ENCODE measurements at regions not wholly inside any gene's neighbourhood (a gene's known extent, or its start where the extent isn't known, plus 50 kb on each side); places are given as distances from the start of the nearest gene placed in this dataset.

DNA sequence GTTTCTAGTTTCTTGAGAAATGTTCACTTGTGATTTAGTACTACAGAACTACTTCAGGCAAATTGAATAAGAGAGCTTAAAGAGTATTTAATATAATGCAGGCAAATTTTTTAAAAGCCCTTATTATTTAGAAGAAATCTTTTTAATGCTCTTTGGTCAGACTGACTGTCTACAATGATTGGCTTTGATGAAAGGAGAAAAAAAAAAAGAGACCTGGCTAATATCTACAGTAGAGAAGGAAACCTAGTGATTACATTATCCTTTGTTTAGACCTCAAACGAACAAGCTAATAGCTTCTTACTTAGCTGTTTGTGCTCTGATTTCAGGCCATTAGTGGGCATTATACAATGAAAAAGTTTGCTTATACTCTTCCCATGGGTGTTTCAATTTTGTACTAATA is 1043.1 kb downstream of the JRKL start:
- intact Hi-C loops (cut with micrococcal nuclease; ENCODE audit: unreplicated experiment) = no loop called here
- TF ChIP-seq CTCF (IDR thresholded peaks at IDR 0.05; ENCODE audit: insufficient read depth in 1 of 2, low read depth in 1 of 2, low read length in 1 of 2, severe bottlenecking in 1 of 2, unreplicated experiment in 1 of 2) = no peak
- Mint-ChIP-seq H3K36me3 (ENCODE audit: insufficient read depth, unreplicated experiment) (no peaks in the 10 kb centered on the region), H3K4me1 (ENCODE audit: low read depth, unreplicated experiment) (no peaks in the 10 kb centered on the region), H3K9me3 (ENCODE audit: unreplicated experiment) (no peaks in the 10 kb centered on the region), H3K4me3 (ENCODE audit: unreplicated experiment) (no peak overlapping the region), H3K27ac (ENCODE audit: unreplicated experiment) (no peak overlapping the region), H3K27me3 (ENCODE audit: insufficient read depth, unreplicated experiment) (peaks cover 2% of the 10 kb centered on the region)
- Histone ChIP-seq H3K27me3 (replicated peaks; ENCODE audit: control insufficient read depth, insufficient read depth, low read length) (no peaks in the 10 kb centered on the region; the same call in 1 of the 2 replicates), H3K4me1 (no peaks in the 10 kb centered on the region), H3K36me3 (ENCODE audit: control insufficient read depth, insufficient read depth, low read length) (no peaks in the 10 kb centered on the region), H3K9me3 (no peaks in the 10 kb centered on the region), H3K4me3 (ENCODE audit: low read depth, low read length) (no peak overlapping the region)
- DNase-seq = no peak
- ChIA-PET CTCF (no interaction called here), POLR2A (no interaction called here)
- no TSS peak for BruUV-seq (replicated peaks)

- no peaks in the 10 kb centered on the region for H3K4me1 ChIP-seq
- no peak overlapping the region for H3K4me3 ChIP-seq (ENCODE audit: low read depth, low read length)
- no TSS peak for BruUV-seq (replicated peaks)
- no peaks in the 10 kb centered on the region for H3K27me3 ChIP-seq (replicated peaks; ENCODE audit: control insufficient read depth, insufficient read depth, low read length)
- no peaks in the 10 kb centered on the region for H3K4me1 Mint-ChIP-seq (ENCODE audit: low read depth, unreplicated experiment)
- intact Hi-C loops (cut with micrococcal nuclease; ENCODE audit: unreplicated experiment) = no loop called here
- H3K27ac Mint-ChIP-seq (ENCODE audit: unreplicated experiment) = no peak overlapping the region
- H3K27me3 Mint-ChIP-seq (ENCODE audit: insufficient read depth, unreplicated experiment) = no peaks in the 10 kb centered on the region
- H3K4me3 Mint-ChIP-seq (ENCODE audit: unreplicated experiment) = no peak overlapping the region
- H3K9me3 Mint-ChIP-seq (ENCODE audit: unreplicated experiment) = peaks cover 2% of the 10 kb centered on the region
- no peaks in the 10 kb centered on the region for H3K36me3 ChIP-seq (ENCODE audit: control insufficient read depth, insufficient read depth, low read length)
- no peak for TF ChIP-seq CTCF (IDR thresholded peaks at IDR 0.05; ENCODE audit: insufficient read depth in 1 of 2, low read depth in 1 of 2, low read length in 1 of 2, severe bottlenecking in 1 of 2, unreplicated experiment in 1 of 2)
- H3K36me3 Mint-ChIP-seq (ENCODE audit: insufficient read depth, unreplicated experiment) = no peaks in the 10 kb centered on the region
- no peak for DNase-seq
- no peaks in the 10 kb centered on the region for H3K9me3 ChIP-seq
- ChIA-PET POLR2A (no interaction called here), CTCF (no interaction called here)
Measured at GRCh38 chr11:97445561-97445960, 1055.7 kb downstream of the JRKL start.

DNA sequence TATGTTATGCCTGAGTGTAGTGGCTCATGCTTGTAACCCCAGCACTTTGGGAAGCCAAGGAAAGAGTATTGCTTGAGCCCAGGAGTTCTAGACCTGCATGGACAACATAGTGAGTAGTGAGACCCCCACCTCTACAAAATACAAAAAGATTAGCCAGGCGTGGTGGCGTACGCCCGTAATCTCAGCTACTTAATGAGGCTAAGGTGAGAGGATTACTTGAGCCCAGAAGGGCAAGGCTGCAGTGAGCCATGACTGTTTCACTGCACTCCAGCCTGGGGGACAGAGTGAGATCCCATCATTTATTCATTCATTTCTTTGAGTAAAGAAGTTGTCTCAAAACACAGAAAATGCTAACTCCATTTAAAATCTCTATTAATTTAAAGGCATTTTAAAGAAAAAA is 1061.6 kb downstream of the JRKL start:
- intact Hi-C loops (cut with micrococcal nuclease; ENCODE audit: unreplicated experiment) = loop anchor here (10.0 kb wide), 1 partner anchor 803 kb away; no protein-coding TSS in a partner anchor
- CTCF ChIA-PET = no interaction called here
- H3K27me3 Mint-ChIP-seq (ENCODE audit: insufficient read depth, unreplicated experiment) = no peaks in the 10 kb centered on the region
- Histone ChIP-seq H3K27me3 (replicated peaks; ENCODE audit: control insufficient read depth, insufficient read depth, low read length) (no peaks in the 10 kb centered on the region), H3K9me3 (no peaks in the 10 kb centered on the region), H3K36me3 (ENCODE audit: control insufficient read depth, insufficient read depth, low read length) (no peaks in the 10 kb centered on the region), H3K4me1 (no peaks in the 10 kb centered on the region), H3K4me3 (ENCODE audit: low read depth, low read length) (no peak overlapping the region)
- H3K4me3 Mint-ChIP-seq (ENCODE audit: unreplicated experiment) = no peak overlapping the region
- no peak overlapping the region for H3K27ac Mint-ChIP-seq (ENCODE audit: unreplicated experiment)
- no peaks in the 10 kb centered on the region for H3K9me3 Mint-ChIP-seq (ENCODE audit: unreplicated experiment)
- no peaks in the 10 kb centered on the region for H3K4me1 Mint-ChIP-seq (ENCODE audit: low read depth, unreplicated experiment)
- POLR2A ChIA-PET = no interaction called here
- no peak for DNase-seq
- TF ChIP-seq CTCF (IDR thresholded peaks at IDR 0.05; ENCODE audit: insufficient read depth in 1 of 2, low read depth in 1 of 2, low read length in 1 of 2, severe bottlenecking in 1 of 2, unreplicated experiment in 1 of 2) = no peak
- no peaks in the 10 kb centered on the region for H3K36me3 Mint-ChIP-seq (ENCODE audit: insufficient read depth, unreplicated experiment)
- BruUV-seq (replicated peaks) = no TSS peak
